Islet precursor cell (in vitro differentiated cells): ENCODE measurements at regions not wholly inside any gene's neighbourhood (a gene's known extent, or its start where the extent isn't known, plus 50 kb on each side); places are given as distances from the start of the nearest gene placed in this dataset.
"Not testable (repeated sequence)": the region's sequence is repeated elsewhere in the genome, so short reads cannot be mapped to it uniquely, and the experiment has no call there.

ENCODE experiments used
- DNase-seq: peaks from one replicate; pipeline ENCODE4 v3.0.0-alpha.2; 2018

- DNase-seq, result not testable (repeated sequence)
Measured at GRCh38 chr17:13659051-13659450, 57.3 kb upstream of the HS3ST3A1 start.

DNA sequence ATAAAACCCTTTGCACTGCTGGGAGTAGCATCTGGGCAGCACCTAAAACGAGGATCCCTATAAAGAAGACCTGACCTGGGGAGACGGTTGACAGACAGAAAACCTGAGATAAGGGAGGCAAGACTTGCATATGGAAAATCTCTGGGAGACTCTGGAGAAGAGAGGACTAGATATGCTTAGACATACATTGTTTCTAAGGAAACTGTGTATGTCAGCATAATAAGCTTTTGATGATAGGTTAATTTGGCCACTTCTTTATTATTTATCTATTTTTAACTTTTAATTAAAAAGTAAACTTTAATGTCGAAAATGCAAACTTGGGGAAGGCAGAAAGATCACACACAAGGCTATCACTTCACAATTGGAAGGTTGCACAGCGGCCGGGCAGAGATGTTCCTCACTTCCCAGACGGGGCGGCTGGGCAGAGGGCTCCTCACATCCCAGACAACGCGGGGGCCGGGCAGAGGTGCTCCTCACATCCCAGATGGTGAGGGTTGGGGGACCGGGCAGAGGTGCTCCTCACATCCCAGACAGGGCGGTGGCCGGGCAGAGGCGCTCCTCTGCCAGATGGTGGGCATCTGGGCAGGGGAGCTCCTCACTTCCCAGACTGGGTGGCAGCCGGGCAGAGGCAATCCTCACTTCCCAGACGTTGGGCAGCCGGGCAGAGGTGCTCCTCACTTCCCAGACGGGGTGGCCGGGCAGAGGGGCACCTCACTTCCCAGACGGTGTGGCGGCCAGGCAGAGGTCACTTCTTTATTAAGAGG is 64.3 kb upstream of the HS3ST3A1 start:
- DNase-seq, result no peak

DNA sequence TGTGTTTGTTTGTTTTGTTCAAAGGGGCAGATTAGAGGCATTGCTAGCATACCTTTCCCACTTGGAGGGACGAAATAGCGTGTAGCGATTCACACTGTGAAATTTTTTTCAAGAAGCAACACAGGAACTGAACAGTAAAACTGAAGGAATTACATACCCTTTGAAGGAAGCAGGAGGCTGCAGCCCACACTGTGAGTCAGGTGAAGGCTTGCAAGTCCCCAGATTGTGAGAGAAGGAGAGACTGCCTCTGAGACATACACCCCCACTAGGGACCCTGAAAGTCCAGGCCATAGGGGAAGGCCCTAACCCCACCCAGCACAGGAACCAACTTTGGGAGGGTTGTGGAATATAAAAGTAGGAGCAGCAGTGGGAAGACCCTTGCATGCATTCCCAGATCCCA is 69.6 kb upstream of the HS3ST3A1 start:
- peak; percentile 73 for DNase-seq

DNA sequence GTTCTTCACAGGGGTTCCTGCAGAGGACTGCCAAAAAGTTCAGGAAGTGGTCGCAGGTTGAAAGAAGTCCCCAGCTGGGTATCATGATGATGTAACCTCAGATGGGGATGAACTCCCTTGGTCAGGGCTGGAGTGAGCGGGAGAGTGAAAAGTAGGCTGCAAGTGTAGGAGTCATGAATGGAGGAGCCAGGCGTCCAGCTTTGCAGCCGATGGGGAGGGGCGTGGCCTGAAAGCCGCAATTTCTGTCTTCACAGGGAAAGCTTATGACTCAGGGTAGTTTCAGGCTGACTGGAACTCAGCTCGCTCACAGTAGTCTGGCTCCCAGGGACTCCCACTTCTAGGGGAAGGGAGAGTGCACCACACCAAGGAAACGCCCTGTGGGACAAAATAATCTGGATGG is 70.0 kb upstream of the HS3ST3A1 start:
- peak; percentile 75 for DNase-seq

- no peak for DNase-seq
Measured at GRCh38 chr17:13678361-13678760, 76.6 kb upstream of the HS3ST3A1 start.

DNA sequence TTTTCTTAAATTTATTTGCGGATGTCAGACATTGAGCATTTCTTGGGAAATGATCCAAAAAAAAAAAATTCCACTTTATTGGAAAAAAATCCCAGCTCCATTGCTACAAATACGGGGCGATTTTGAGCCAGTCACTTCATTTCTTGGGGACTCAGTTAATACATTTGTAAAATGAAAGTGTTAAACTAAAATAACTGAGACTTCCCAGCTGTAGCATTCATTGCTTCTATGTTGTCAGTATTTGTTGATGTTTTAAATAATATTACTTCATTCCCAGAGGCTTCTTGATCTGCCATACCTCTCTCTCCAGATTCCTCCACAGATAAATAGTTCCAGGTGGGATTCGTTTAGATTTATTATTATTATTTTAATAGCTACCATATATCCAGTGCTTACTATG is 77.1 kb upstream of the HS3ST3A1 start:
- DNase-seq, result no peak

DNA sequence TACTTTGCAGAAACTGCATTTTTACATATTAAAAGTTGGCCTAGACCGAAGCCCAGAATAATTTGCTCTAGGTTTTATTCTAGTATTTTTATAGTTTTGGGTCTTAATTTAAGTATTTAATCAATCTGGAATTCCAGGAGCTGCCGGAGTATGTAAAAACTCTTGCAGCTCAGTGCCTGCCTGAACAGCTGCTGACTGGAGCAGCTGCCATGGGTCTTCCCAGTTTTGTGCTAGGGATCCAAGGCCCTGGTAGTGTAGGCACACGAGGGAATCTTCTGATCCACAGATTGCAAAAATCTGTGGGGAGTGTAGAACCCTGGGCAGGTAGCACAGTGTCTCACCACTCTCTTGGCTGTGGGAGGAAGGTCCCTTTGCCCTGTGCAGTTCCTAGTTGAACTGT is 87.0 kb upstream of the HS3ST3A1 start:
- no peak for DNase-seq

- no peak for DNase-seq
Measured at GRCh38 chr17:13690806-13691205, 89.1 kb upstream of the HS3ST3A1 start.

- DNase-seq, result no peak
Measured at GRCh38 chr17:13694934-13695333, 93.2 kb upstream of the HS3ST3A1 start.

- DNase-seq, result no peak
Measured at GRCh38 chr17:13698832-13699231, 97.1 kb upstream of the HS3ST3A1 start.

DNA sequence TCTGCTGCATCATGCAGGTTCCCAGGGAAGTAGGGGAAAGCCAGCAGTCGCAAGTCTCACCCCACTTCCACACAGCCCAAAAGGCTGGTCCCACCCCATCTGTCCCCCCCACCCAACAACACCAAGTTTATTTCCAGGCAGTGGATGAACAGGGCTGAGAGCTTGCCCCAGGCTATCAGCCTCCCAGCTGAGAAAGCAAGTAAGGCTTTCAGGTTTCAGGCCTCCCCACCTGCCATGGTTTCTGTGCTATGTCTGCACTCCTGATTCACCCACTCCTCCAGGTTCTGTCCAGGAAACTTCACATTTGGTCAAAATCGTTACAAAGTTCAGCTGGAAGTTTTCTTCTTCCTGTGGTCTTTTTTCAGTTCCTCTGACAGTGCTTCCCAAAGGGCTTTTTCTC is 97.5 kb upstream of the HS3ST3A1 start:
- DNase-seq, result no peak

GRCh38 chr17:13702266-13702665 is 100.5 kb upstream of the HS3ST3A1 start:
- DNase-seq, result no peak

DNA sequence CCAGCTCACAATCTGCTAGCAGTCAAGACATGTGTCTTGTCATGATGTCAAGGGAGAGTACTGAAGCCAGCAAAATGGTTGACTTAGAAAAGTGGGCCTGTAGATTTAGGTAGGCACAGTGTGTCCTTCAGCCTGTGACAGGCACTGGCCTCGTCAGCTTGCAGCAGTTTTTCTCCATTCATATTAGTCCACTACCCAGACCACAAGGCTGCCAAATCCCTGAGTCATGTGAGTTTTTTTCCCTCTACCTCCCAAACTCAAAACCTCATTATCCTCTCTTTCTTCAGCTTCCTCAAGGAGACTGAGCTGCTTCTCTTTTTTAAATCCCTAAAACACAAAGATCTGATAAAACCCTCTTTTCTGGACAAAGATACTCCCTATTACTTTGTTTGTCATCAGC is 102.6 kb upstream of the HS3ST3A1 start:
- DNase-seq, result peak; percentile 66

- no peak for DNase-seq
Measured at GRCh38 chr17:13705221-13705620, 103.5 kb upstream of the HS3ST3A1 start.

GRCh38 chr17:13721705-13722104 is 120.0 kb upstream of the HS3ST3A1 start:
- no peak for DNase-seq

GRCh38 chr17:13725288-13725990 is 123.7 kb upstream of the HS3ST3A1 start:
- DNase-seq, result peak; percentile 74

GRCh38 chr17:13727441-13728171 is 125.9 kb upstream of the HS3ST3A1 start:
- DNase-seq, result no peak

- DNase-seq, result no peak
Measured at GRCh38 chr17:13728781-13729180, 127.1 kb upstream of the HS3ST3A1 start.

DNA sequence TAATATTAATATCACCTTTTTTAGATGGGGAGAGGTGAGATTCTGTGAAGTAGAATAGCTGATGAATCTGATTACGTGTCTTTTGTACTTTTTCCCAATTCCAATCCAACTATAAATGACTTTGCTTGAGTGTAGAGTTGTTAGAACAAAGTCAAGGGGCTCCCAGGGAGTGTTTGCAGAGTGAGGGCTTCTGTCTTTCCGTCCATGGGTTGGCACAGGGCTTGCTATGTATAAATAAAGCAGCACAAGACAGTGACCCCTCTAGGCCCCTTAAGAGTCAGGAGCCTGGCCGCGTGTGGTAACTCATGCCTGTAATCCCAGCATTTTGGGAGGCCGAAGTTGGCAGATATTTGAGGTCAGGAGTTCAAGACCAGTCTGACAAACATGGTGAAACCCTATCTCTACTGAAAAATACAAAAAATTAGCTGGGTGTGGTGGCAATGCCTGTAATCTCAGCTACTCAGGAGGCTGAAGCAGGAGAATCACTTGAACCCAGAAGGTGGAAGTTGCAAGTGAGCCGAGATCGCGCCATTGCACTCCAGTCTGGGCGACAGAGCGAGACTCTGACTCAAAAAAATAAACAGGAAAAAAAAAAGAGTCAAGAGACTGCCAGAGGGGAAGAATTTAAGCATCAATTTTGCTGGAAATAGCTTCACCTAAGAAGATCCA is 127.9 kb upstream of the HS3ST3A1 start:
- DNase-seq, result no peak

DNA sequence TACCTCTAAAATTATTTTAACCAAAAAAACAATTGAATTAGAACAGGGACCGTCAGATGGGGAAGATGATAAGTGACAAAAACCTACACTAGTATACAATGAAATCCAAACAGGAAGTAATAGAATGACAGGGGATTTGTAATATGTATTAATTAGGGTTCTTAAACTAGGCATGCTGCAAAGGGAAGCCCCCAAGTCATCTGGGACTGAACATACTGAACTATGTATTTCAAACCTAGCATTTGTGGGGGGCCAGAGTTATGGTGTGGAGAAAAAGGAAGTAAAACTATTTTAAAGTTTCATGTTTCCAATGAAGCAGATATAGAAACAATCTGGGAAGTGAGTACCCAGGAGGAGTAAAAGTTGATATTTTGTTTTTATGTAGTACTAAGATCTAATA is 133.2 kb upstream of the HS3ST3A1 start:
- DNase-seq, result no peak

DNA sequence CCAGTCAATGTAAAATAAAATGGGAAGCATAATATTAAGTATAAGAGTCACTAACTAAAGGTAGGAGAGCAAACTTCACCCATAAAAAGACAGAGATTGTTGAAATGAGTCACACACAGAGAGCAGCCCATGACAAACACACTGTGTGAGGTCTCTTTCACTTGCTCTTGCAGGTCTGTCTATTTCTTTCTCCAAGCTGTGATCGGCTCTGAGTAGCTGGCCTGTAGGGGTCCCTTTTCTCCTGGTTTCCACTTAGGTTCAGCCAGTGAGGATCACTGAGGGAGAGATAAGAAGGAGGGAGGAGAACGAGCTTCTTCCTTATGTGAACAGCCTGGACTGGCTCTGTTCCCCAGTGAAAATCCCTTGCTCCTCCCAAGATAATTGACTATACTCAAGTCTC is 133.7 kb upstream of the HS3ST3A1 start:
- DNase-seq, result peak; percentile 83

DNA sequence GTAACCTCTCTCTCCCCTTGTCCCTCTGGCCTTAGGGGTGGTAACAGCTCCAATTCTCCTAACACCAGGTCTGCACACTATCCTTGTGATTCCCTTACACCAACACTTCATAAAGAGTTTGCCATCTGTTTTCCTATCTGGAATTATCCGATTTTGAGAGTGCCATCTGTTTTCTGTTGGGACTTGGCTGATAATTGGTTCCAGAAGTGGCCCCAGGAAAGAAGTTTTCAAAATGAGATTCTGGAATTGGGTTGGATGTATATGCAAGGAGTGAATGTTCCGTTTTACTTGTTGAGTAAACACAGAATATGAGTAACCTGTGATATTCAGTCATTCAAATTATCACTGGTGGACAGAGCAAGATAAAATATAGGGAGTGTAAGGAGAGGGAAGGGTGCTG is 134.1 kb upstream of the HS3ST3A1 start:
- DNase-seq, result no peak

DNA sequence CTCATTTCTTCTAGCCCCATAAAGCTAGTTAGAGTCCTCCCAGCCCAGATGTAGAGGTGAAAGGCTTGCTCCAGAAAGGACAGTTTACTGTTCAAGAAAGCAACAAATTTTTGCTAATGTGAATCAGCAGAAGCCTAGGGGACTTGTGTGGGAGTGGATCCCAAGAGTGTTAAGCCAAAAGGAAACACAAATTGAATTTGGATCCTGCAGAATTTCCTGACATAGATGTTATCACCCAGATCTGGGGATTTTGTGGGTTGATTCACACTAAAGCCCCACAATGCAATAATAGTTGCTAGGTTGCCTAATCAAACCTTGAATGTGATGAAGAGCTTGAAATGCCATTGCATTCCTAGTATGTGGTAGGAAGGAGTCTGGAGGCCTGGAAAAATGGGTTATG is 135.2 kb upstream of the HS3ST3A1 start:
- no peak for DNase-seq
